ENCODE measurements at regions not wholly inside any gene's neighbourhood (a gene's known extent, or its start where the extent isn't known, plus 50 kb on each side); places are given as distances from the start of the nearest gene placed in this dataset.

- no peak for DNase-seq (ENCODE audit: low spot score)
- no peaks in the 10 kb centered on the region for H3K27me3 ChIP-seq
- no peaks in the 10 kb centered on the region for H3K36me3 ChIP-seq
- no peaks in the 10 kb centered on the region for H3F3A ChIP-seq (ENCODE audit: low read depth)
- H3K4me2 ChIP-seq, result no peak overlapping the region
- Mint-ChIP-seq H3K4me1 (peaks cover 28% of the 10 kb centered on the region), H3K4me3 (no peak overlapping the region), H3K27ac (no peak overlapping the region), H3K9me3 (peaks cover 2% of the 10 kb centered on the region), H3K27me3 (ENCODE audit: insufficient read depth, low read depth) (no peaks in the 10 kb centered on the region), H3K36me3 (no peaks in the 10 kb centered on the region)
- no peak overlapping the region for H3K27ac ChIP-seq
- TF ChIP-seq CTCF (IDR thresholded peaks at IDR 0.05) (no peak), EZH2 (IDR thresholded peaks at IDR 0.05) (no peak), EZH2phosphoT487 (IDR thresholded peaks at IDR 0.05) (no peak)
- H3K4me3 ChIP-seq, result no peak overlapping the region
- no peaks in the 10 kb centered on the region for H3K79me2 ChIP-seq (ENCODE audit: low read depth)
- H3K9ac ChIP-seq, result no peak overlapping the region
- H4K20me1 ChIP-seq (ENCODE audit: low read depth), result no peaks in the 10 kb centered on the region
- H2AFZ ChIP-seq (replicated peaks), result peak overlapping the region; percentile 22
- no peaks in the 10 kb centered on the region for H3K9me3 ChIP-seq (ENCODE audit: low read depth)
- H3K4me1 ChIP-seq, result peaks cover 27% of the 10 kb centered on the region
These were observed 322.3 kb upstream of the CDH6 start for GRCh38 chr5:30871196-30871595.

- no peaks in the 10 kb centered on the region for H3K9me3 ChIP-seq (ENCODE audit: low read depth)
- TF ChIP-seq EZH2 (IDR thresholded peaks at IDR 0.05) (no peak), EZH2phosphoT487 (IDR thresholded peaks at IDR 0.05) (no peak), CTCF (IDR thresholded peaks at IDR 0.05) (no peak)
- H3K27me3 ChIP-seq, result no peaks in the 10 kb centered on the region
- peaks cover 28% of the 10 kb centered on the region for H3K4me1 Mint-ChIP-seq
- no peaks in the 10 kb centered on the region for H3F3A ChIP-seq (ENCODE audit: low read depth)
- H3K4me3 ChIP-seq, result no peak overlapping the region
- no peak for DNase-seq (ENCODE audit: low spot score)
- no peak overlapping the region for H3K4me2 ChIP-seq
- no peak overlapping the region for H3K9ac ChIP-seq
- H3K4me1 ChIP-seq, result peaks cover 27% of the 10 kb centered on the region
- H3K36me3 Mint-ChIP-seq, result peaks cover 8% of the 10 kb centered on the region
- H3K27ac ChIP-seq, result no peak overlapping the region
- no peaks in the 10 kb centered on the region for H3K36me3 ChIP-seq
- no peak overlapping the region for H3K27ac Mint-ChIP-seq
- no peaks in the 10 kb centered on the region for H3K79me2 ChIP-seq (ENCODE audit: low read depth)
- peaks cover 6% of the 10 kb centered on the region for H3K27me3 Mint-ChIP-seq (ENCODE audit: insufficient read depth, low read depth)
- peaks cover 14% of the 10 kb centered on the region for H3K9me3 Mint-ChIP-seq
- no peak overlapping the region for H3K4me3 Mint-ChIP-seq
- no peak overlapping the region for H2AFZ ChIP-seq (replicated peaks)
- H4K20me1 ChIP-seq (ENCODE audit: low read depth), result no peaks in the 10 kb centered on the region
These were observed 325.8 kb upstream of the CDH6 start for GRCh38 chr5:30867711-30868110.

- Histone ChIP-seq H3F3A (ENCODE audit: low read depth) (no peaks in the 10 kb centered on the region), H3K36me3 (no peaks in the 10 kb centered on the region), H3K27ac (no peak overlapping the region), H4K20me1 (ENCODE audit: low read depth) (no peaks in the 10 kb centered on the region), H3K9ac (no peak overlapping the region), H3K27me3 (no peaks in the 10 kb centered on the region), H2AFZ (replicated peaks) (no peak overlapping the region), H3K9me3 (ENCODE audit: low read depth) (no peaks in the 10 kb centered on the region), H3K4me1 (peaks cover 22% of the 10 kb centered on the region), H3K4me2 (no peak overlapping the region), H3K79me2 (ENCODE audit: low read depth) (no peaks in the 10 kb centered on the region), H3K4me3 (no peak overlapping the region)
- peaks cover 6% of the 10 kb centered on the region for H3K27me3 Mint-ChIP-seq (ENCODE audit: insufficient read depth, low read depth)
- TF ChIP-seq EZH2phosphoT487 (IDR thresholded peaks at IDR 0.05) (no peak), EZH2 (IDR thresholded peaks at IDR 0.05) (no peak), CTCF (IDR thresholded peaks at IDR 0.05) (no peak)
- DNase-seq (ENCODE audit: low spot score), result no peak
- peaks cover 14% of the 10 kb centered on the region for H3K9me3 Mint-ChIP-seq
- peaks cover 8% of the 10 kb centered on the region for H3K36me3 Mint-ChIP-seq
- H3K4me3 Mint-ChIP-seq, result no peak overlapping the region
- H3K27ac Mint-ChIP-seq, result no peak overlapping the region
- H3K4me1 Mint-ChIP-seq, result peaks cover 21% of the 10 kb centered on the region
These were observed 327.3 kb upstream of the CDH6 start for GRCh38 chr5:30866142-30866541.
